Neural cell (in vitro differentiated cells): ENCODE measurements at regions not wholly inside any gene's neighbourhood (a gene's known extent, or its start where the extent isn't known, plus 50 kb on each side); places are given as distances from the start of the nearest gene placed in this dataset.

ENCODE experiments used
- H2AFZ ChIP-seq: fragments of 200-600, 300-800 bp; sonication (generic), shearing (Covaris generic); 2 replicates; pipeline ENCODE4 v1.6.0; 2014; ENCODE audit warnings: low read depth, mild to moderate bottlenecking, antibody characterized with exemption, low read length, moderate library complexity
- H3F3A ChIP-seq: fragments of 200-600 bp; shearing (Covaris generic); 2 replicates; pipeline ENCODE4 v1.6.1; 2016; ENCODE audit warnings: mild to moderate bottlenecking, moderate library complexity, mixed read lengths, antibody characterized with exemption, low read length; ENCODE audit not compliant: insufficient read depth, poor library complexity, severe bottlenecking
- H3K27ac ChIP-seq: fragments of 200-600, 300-800 bp; sonication (generic), shearing (Covaris generic); 2 replicates; pipeline ENCODE4 v1.5.1; 2014; ENCODE audit warnings: mild to moderate bottlenecking, low read length, moderate library complexity
- H3K27me3 ChIP-seq: fragments of 300-800, 200-600 bp; sonication (generic), shearing (Covaris generic); 2 replicates; pipeline ENCODE4 v1.6.0; 2014; ENCODE audit warnings: mild to moderate bottlenecking, low read depth, low read length, moderate library complexity; ENCODE audit not compliant: insufficient read depth
- H3K36me3 ChIP-seq: fragments of 300-800, 200-600 bp; sonication (generic), shearing (Covaris generic); 2 replicates; pipeline ENCODE4 v1.5.1; 2014; ENCODE audit warnings: mild to moderate bottlenecking, antibody characterized with exemption, low read length, moderate library complexity; ENCODE audit not compliant: insufficient read depth
- H3K4me2 ChIP-seq: fragments of 300-800, 200-600 bp; sonication (generic), shearing (Covaris generic); 2 replicates; pipeline ENCODE4 v1.6.0; 2014; ENCODE audit warnings: mild to moderate bottlenecking, low read length
- H3K4me3 ChIP-seq: fragments of 300-800, 200-600 bp; sonication (generic), shearing (Covaris generic); 2 replicates; pipeline ENCODE4 v1.5.1; 2014; ENCODE audit warnings: mild to moderate bottlenecking, low read length, moderate library complexity
- H3K79me2 ChIP-seq: fragments of 200-600 bp; shearing (Covaris generic); replicated peaks from 2 replicates; pipeline ENCODE4 v1.6.0; 2014; ENCODE audit warnings: mild to moderate bottlenecking, low read length, moderate library complexity; ENCODE audit not compliant: insufficient read depth
- H3K9ac ChIP-seq: fragments of 300-800, 200-600 bp; sonication (generic), shearing (Covaris generic); 2 replicates; pipeline ENCODE4 v1.6.1; 2016; ENCODE audit warnings: mild to moderate bottlenecking, low read length, mixed read lengths
- H3K9me2 ChIP-seq: fragments of 200-600 bp; shearing (Covaris generic); 2 replicates; pipeline ENCODE4 v1.6.1; 2016; ENCODE audit warnings: mild to moderate bottlenecking, low read length, mixed read lengths; ENCODE audit not compliant: insufficient read depth
- H3K9me3 ChIP-seq: fragments of 200-600, 300-800 bp; sonication (generic), shearing (Covaris generic); 2 replicates; pipeline ENCODE4 v1.6.1; 2016; ENCODE audit warnings: mild to moderate bottlenecking, mixed run types, low read length, moderate library complexity, mixed read lengths
- H4K20me1 ChIP-seq: fragments of 200-600 bp; shearing (Covaris generic); 2 replicates; pipeline ENCODE4 v1.6.1; 2016; ENCODE audit warnings: mild to moderate bottlenecking, mixed run types; ENCODE audit not compliant: insufficient read depth
- EP300 ChIP-seq: fragments of 450-650 bp; conservative IDR thresholded peaks from 2 replicates; pipeline ENCODE4 v1.6.1; 2014; ENCODE audit warnings: antibody characterized with exemption, mild to moderate bottlenecking, moderate library complexity; ENCODE audit not compliant: poor library complexity, severe bottlenecking
- EZH2 ChIP-seq: fragments of 200-600, 300-800 bp; shearing (Covaris generic), sonication (generic); IDR thresholded peaks from 2 replicates; pipeline ENCODE4 v1.6.1; 2014; ENCODE audit warnings: antibody characterized with exemption, low read length, borderline replicate concordance, mild to moderate bottlenecking; ENCODE audit not compliant: insufficient read depth, poor library complexity, severe bottlenecking
- MXI1 ChIP-seq: fragments of 450-650 bp; conservative IDR thresholded peaks from 2 replicates; pipeline ENCODE4 v1.6.1; 2014; ENCODE audit warnings: antibody characterized with exemption, mild to moderate bottlenecking; ENCODE audit not compliant: poor library complexity, severe bottlenecking
- POLR2AphosphoS5 ChIP-seq: IDR thresholded peaks from 2 replicates; pipeline ENCODE4 v1.6.1; 2012
- RAD21 ChIP-seq: fragments of 450-650 bp; conservative IDR thresholded peaks from 2 replicates; pipeline ENCODE4 v1.6.1; 2014; ENCODE audit warnings: antibody characterized with exemption, mild to moderate bottlenecking, moderate library complexity
- SMC3 ChIP-seq: fragments of 450-650 bp; conservative IDR thresholded peaks from 2 replicates; pipeline ENCODE4 v1.6.1; 2014; ENCODE audit warnings: antibody characterized with exemption, mild to moderate bottlenecking, moderate library complexity; ENCODE audit not compliant: poor library complexity
- TAF1 ChIP-seq: IDR thresholded peaks from 2 replicates; pipeline ENCODE4 v1.6.1; 2012; ENCODE audit warnings: low read depth
- TF ChIP-seq, protein P1 (sequence below): fragments of 450-650 bp; IDR thresholded peaks from 2 replicates; pipeline ENCODE4 v1.5.1; 2014; ENCODE audit warnings: antibody characterized with exemption, mild to moderate bottlenecking, moderate library complexity; ENCODE audit not compliant: poor library complexity, severe bottlenecking
- TF ChIP-seq, protein P2 (sequence below): IDR thresholded peaks from 2 replicates; pipeline ENCODE4 v1.6.1; 2012; ENCODE audit warnings: borderline replicate concordance

DNA sequence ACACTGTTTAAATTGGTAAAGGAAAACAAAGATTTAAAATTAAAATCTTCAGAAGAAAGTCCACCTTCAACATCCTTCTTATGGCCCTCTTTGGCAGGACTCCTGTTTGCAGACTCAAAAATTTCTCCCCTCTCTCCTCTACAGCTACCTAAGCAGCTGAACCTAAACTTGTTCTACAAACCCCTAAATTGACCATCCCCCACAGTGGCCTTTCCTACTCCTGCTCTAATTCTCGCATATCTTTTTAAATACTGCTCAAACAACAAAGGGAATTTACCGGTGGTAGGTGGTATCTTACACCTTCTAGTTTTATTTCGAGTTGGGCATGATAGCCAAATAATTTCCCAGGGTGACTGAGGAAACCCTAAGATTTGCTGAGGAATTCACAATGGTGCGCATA is 53.5 kb upstream of the PDC start:
- no peaks in the 10 kb centered on the region for H3K36me3 ChIP-seq
- H3K4me3 ChIP-seq: no peak overlapping the region
- H2AFZ ChIP-seq: no peak overlapping the region
- H3K4me2 ChIP-seq: no peak overlapping the region
- H3K27ac ChIP-seq: no peak overlapping the region
- no peaks in the 10 kb centered on the region for H3K27me3 ChIP-seq
- H3K9ac ChIP-seq: no peak overlapping the region
- no peaks in the 10 kb centered on the region for H3K9me2 ChIP-seq
- H4K20me1 ChIP-seq: no peaks in the 10 kb centered on the region
- TF ChIP-seq MXI1 (no peak), RAD21 (no peak), EZH2 (no peak), EP300 (no peak), POLR2AphosphoS5 (no peak), SMC3 (no peak), TAF1 (no peak)
- TF ChIP-seq, protein P1, sequence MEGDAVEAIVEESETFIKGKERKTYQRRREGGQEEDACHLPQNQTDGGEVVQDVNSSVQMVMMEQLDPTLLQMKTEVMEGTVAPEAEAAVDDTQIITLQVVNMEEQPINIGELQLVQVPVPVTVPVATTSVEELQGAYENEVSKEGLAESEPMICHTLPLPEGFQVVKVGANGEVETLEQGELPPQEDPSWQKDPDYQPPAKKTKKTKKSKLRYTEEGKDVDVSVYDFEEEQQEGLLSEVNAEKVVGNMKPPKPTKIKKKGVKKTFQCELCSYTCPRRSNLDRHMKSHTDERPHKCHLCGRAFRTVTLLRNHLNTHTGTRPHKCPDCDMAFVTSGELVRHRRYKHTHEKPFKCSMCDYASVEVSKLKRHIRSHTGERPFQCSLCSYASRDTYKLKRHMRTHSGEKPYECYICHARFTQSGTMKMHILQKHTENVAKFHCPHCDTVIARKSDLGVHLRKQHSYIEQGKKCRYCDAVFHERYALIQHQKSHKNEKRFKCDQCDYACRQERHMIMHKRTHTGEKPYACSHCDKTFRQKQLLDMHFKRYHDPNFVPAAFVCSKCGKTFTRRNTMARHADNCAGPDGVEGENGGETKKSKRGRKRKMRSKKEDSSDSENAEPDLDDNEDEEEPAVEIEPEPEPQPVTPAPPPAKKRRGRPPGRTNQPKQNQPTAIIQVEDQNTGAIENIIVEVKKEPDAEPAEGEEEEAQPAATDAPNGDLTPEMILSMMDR: no peak
- TF ChIP-seq, protein P2, sequence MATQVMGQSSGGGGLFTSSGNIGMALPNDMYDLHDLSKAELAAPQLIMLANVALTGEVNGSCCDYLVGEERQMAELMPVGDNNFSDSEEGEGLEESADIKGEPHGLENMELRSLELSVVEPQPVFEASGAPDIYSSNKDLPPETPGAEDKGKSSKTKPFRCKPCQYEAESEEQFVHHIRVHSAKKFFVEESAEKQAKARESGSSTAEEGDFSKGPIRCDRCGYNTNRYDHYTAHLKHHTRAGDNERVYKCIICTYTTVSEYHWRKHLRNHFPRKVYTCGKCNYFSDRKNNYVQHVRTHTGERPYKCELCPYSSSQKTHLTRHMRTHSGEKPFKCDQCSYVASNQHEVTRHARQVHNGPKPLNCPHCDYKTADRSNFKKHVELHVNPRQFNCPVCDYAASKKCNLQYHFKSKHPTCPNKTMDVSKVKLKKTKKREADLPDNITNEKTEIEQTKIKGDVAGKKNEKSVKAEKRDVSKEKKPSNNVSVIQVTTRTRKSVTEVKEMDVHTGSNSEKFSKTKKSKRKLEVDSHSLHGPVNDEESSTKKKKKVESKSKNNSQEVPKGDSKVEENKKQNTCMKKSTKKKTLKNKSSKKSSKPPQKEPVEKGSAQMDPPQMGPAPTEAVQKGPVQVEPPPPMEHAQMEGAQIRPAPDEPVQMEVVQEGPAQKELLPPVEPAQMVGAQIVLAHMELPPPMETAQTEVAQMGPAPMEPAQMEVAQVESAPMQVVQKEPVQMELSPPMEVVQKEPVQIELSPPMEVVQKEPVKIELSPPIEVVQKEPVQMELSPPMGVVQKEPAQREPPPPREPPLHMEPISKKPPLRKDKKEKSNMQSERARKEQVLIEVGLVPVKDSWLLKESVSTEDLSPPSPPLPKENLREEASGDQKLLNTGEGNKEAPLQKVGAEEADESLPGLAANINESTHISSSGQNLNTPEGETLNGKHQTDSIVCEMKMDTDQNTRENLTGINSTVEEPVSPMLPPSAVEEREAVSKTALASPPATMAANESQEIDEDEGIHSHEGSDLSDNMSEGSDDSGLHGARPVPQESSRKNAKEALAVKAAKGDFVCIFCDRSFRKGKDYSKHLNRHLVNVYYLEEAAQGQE: no peak
- no peaks in the 10 kb centered on the region for H3K9me3 ChIP-seq
- no peaks in the 10 kb centered on the region for H3F3A ChIP-seq
- H3K79me2 ChIP-seq: no peaks in the 10 kb centered on the region

DNA sequence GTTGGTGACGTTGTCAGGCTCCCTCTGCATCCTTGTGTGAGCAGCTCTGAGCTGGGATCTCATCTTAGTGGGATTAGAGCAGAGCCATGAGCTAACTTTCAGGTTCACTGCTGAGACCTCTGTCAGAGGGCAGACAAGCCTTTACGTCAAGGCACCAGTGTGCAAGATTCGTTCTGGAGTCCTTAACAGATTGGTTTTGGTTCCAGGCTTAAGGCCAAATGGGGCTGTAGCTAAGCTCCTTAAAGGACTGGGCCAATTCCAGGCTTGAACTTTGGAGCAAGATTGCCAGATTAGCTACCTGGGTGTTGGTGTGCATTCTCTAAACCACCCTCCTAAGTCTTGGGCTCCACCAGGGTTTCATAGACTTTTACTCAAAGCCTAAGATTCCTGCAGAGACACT is 52.6 kb upstream of the PDC start:
- H3K4me2 ChIP-seq: no peak overlapping the region
- no peak overlapping the region for H3K9ac ChIP-seq
- no peak overlapping the region for H2AFZ ChIP-seq
- no peaks in the 10 kb centered on the region for H3K9me3 ChIP-seq
- no peaks in the 10 kb centered on the region for H4K20me1 ChIP-seq
- no peak overlapping the region for H3K27ac ChIP-seq
- no peaks in the 10 kb centered on the region for H3K9me2 ChIP-seq
- no peaks in the 10 kb centered on the region for H3K79me2 ChIP-seq
- no peaks in the 10 kb centered on the region for H3K36me3 ChIP-seq
- TF ChIP-seq POLR2AphosphoS5: no peak
- TF ChIP-seq, protein P2: no peak
- no peak for TF ChIP-seq SMC3
- no peak for TF ChIP-seq EZH2
- no peak for TF ChIP-seq MXI1
- TF ChIP-seq TAF1: no peak
- TF ChIP-seq, protein P1: no peak
- no peak for TF ChIP-seq EP300
- no peak for TF ChIP-seq RAD21
- H3F3A ChIP-seq: no peaks in the 10 kb centered on the region
- no peak overlapping the region for H3K4me3 ChIP-seq
- H3K27me3 ChIP-seq: no peaks in the 10 kb centered on the region
